HFFc6 (cell line): ENCODE measurements at regions not wholly inside any gene's neighbourhood (a gene's known extent, or its start where the extent isn't known, plus 50 kb on each side); places are given as distances from the start of the nearest gene placed in this dataset.
"Not testable (repeated sequence)": the region's sequence is repeated elsewhere in the genome, so short reads cannot be mapped to it uniquely, and the experiment has no call there.

Source experiments
- DNase-seq: peaks from one replicate; pipeline ENCODE4 v3.0.0-alpha.2; 2018
- H3K27ac Mint-ChIP-seq: 2 replicates; pipeline ENCODE4 v1.8.0; 2020; ENCODE audit warnings: mild to moderate bottlenecking, mixed read lengths
- H3K27me3 Mint-ChIP-seq: 2 replicates; pipeline ENCODE4 v1.8.0; 2021; ENCODE audit warnings: mild to moderate bottlenecking, moderate library complexity, mixed read lengths; ENCODE audit not compliant: insufficient read depth
- H3K36me3 Mint-ChIP-seq: 2 replicates; pipeline ENCODE4 v1.8.0; 2021; ENCODE audit warnings: low read depth, mixed read lengths
- H3K4me1 Mint-ChIP-seq: 2 replicates; pipeline ENCODE4 v1.8.0; 2020; ENCODE audit warnings: low read depth, mixed read lengths
- H3K4me3 Mint-ChIP-seq: 2 replicates; pipeline ENCODE4 v1.8.0; 2020; ENCODE audit warnings: mild to moderate bottlenecking, moderate library complexity, mixed read lengths
- H3K9me3 Mint-ChIP-seq: 2 replicates; pipeline ENCODE4 v1.8.0; 2020; ENCODE audit warnings: mild to moderate bottlenecking, mixed read lengths
- TF ChIP-seq, protein P1 (sequence below): fragments of 200-600 bp; sonication (generic); IDR thresholded peaks from 2 replicates; pipeline ENCODE4 v1.5.0; 2021; ENCODE audit warnings: antibody characterized with exemption, mild to moderate bottlenecking

DNA sequence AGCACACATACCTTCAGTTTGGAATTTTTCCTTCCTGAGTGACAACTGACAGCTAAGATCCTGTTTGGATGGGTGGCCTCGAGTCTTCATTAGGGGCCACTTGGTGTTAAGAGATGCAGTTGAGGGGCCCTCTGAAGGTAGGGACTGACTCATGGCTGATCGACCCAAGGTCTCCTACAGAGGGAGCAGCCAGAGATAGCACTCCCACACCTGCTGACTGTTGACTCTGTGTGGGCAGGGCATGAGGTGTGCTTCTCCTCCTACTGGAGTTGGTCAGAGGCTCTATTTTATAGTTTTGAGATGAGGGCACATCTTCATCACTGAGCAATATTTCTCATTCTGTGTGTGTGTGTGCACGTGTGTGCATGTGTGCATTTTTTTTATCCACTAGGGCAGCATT, 378.8 kb upstream of the PODXL start:
- H3K27me3 Mint-ChIP-seq = peaks cover 24% of the 10 kb centered on the region
- no peaks in the 10 kb centered on the region; the same call in 1 of the 2 replicates for H3K9me3 Mint-ChIP-seq
- TF ChIP-seq, protein P1, sequence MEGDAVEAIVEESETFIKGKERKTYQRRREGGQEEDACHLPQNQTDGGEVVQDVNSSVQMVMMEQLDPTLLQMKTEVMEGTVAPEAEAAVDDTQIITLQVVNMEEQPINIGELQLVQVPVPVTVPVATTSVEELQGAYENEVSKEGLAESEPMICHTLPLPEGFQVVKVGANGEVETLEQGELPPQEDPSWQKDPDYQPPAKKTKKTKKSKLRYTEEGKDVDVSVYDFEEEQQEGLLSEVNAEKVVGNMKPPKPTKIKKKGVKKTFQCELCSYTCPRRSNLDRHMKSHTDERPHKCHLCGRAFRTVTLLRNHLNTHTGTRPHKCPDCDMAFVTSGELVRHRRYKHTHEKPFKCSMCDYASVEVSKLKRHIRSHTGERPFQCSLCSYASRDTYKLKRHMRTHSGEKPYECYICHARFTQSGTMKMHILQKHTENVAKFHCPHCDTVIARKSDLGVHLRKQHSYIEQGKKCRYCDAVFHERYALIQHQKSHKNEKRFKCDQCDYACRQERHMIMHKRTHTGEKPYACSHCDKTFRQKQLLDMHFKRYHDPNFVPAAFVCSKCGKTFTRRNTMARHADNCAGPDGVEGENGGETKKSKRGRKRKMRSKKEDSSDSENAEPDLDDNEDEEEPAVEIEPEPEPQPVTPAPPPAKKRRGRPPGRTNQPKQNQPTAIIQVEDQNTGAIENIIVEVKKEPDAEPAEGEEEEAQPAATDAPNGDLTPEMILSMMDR = no peak
- no peaks in the 10 kb centered on the region for H3K4me1 Mint-ChIP-seq
- no peak overlapping the region for H3K4me3 Mint-ChIP-seq
- H3K36me3 Mint-ChIP-seq = no peaks in the 10 kb centered on the region
- H3K27ac Mint-ChIP-seq = no peak overlapping the region
- no peak for DNase-seq

DNA sequence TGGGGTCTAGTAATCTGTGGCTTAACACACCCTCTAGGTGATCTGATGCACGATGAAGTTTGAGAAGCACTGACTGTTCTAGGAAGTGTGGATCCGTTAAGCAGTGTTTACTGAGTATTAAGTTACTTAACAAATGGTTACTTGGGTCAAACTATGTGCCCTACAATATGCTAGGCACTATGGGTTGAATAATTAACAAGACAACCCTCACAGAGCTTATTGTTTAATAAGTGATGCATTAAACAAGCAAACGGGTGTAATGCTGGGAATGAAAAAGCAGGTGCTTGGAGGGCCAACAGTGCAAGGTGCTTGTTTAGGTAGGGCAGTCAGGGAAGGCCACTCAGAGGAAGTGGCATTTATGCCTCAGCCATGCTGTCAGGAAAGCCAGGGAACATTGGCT, 378.0 kb upstream of the PODXL start:
- TF ChIP-seq, protein P1 = no peak
- Mint-ChIP-seq H3K27me3 (peaks cover 21% of the 10 kb centered on the region), H3K36me3 (no peaks in the 10 kb centered on the region), H3K4me1 (no peaks in the 10 kb centered on the region), H3K27ac (no peak overlapping the region), H3K4me3 (no peak overlapping the region), H3K9me3 (no peaks in the 10 kb centered on the region; the same call in 1 of the 2 replicates)
- DNase-seq = no peak

DNA sequence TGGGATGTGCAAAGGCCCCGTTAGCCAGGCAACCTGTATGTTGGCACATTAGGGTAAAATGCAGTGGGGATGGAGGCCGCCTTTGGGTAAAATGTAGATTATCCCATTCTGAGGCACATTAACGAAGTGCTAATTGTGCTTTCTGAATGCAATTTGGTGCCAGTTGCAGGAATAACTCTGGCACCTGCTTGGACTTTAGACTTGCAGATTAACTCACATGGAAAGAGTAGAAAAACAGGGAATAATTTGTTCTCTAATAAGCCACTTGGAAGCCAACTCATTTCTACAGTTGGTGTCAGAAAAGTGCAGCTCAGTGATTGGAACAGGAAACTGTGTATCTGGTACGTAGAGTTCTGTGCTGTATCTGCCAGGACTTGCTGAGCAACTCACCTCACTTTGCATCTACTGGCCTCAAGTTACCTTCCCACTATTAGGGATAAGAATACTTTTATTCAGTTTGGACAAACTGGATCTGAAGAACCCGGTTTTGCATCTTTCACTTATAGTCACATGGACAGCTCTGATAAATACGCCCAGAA, 377.4 kb upstream of the PODXL start:
- H3K27me3 Mint-ChIP-seq = peaks cover 21% of the 10 kb centered on the region

DNA sequence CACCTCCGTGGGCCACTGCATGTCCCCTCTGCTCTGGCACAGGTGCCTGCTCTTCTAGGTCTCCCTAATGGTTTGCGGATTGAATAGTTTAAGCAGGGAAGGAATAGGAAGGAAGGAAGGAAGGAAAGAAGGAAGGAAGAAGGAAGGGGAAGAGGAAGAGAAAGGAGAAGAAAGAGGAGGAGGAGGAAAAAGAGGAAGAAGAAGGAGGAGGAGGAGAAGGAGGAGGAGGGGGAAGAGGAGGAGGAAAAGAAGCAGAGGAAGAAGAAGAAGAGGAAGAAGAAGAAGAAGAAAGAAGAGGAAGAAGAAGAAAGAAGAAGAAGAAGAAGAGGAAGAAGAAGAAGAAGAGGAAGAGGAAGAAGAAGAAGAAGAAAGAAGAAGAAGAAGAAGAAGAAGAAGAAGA, 376.8 kb upstream of the PODXL start:
- H3K27ac Mint-ChIP-seq, H3K36me3 Mint-ChIP-seq, H3K4me3 Mint-ChIP-seq, H3K4me1 Mint-ChIP-seq, H3K9me3 Mint-ChIP-seq, DNase-seq: not testable (repeated sequence)
- peaks cover 25% of the 10 kb centered on the region for H3K27me3 Mint-ChIP-seq

More for the DNA sequence above, 377.4 kb upstream of the PODXL start:
- Mint-ChIP-seq H3K9me3 (no peaks in the 10 kb centered on the region; the same call in 1 of the 2 replicates), H3K4me3 (no peak overlapping the region), H3K27ac (no peak overlapping the region), H3K36me3 (no peaks in the 10 kb centered on the region), H3K4me1 (no peaks in the 10 kb centered on the region)
- DNase-seq = no peak
- TF ChIP-seq, protein P1 = no peak

DNA sequence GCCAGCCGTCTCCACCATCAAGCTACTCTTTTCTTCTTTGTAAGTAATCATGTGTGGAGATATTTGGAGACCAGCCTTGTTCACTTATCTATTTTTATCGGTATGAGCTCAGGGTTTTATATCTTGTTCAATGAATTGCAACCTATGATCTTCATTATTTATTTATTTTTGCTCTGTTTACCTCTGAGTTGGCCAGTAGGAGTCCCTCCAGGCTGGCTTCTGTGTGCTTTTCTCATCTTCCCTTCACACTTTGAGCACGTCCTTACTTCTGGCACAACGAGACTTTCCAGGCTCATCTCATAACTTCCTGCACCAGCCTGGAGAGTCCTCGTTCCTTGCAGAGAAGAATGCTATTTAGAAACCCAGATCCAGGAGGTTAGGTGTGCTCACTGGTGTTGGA, 375.8 kb upstream of the PODXL start:
- DNase-seq = no peak
- H3K4me3 Mint-ChIP-seq = no peak overlapping the region
- H3K27me3 Mint-ChIP-seq = peaks cover 26% of the 10 kb centered on the region
- no peaks in the 10 kb centered on the region; the same call in 1 of the 2 replicates for H3K9me3 Mint-ChIP-seq
- TF ChIP-seq, protein P1 = no peak
- H3K4me1 Mint-ChIP-seq = no peaks in the 10 kb centered on the region
- H3K36me3 Mint-ChIP-seq = no peaks in the 10 kb centered on the region
- no peak overlapping the region for H3K27ac Mint-ChIP-seq

DNA sequence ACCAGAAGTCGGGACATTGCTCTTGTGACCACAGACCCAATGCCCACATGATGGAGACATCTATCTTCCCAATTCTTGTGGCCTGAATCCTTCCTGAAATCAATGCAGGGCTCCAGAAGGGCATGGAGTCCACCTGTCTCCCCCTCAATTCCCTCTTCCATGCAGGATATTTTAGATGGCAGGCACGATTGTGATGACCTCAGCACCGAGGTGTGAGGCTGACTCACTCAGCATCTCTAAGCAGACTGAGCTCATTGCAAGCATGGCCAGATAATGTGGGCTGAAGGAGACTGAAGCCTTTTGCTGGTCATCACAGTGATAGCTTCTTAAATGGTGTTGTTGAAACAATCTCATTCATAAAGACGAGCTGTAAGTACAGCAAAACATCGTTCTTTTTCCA, 374.9 kb upstream of the PODXL start:
- peaks cover 26% of the 10 kb centered on the region for H3K27me3 Mint-ChIP-seq
- H3K36me3 Mint-ChIP-seq = no peaks in the 10 kb centered on the region
- no peaks in the 10 kb centered on the region for H3K4me1 Mint-ChIP-seq
- no peak overlapping the region for H3K27ac Mint-ChIP-seq
- TF ChIP-seq, protein P1 = no peak
- no peaks in the 10 kb centered on the region; the same call in 1 of the 2 replicates for H3K9me3 Mint-ChIP-seq
- H3K4me3 Mint-ChIP-seq = no peak overlapping the region
- peak; percentile 12 for DNase-seq
